ENCODE measurements at regions not wholly inside any gene's neighbourhood (a gene's known extent, or its start where the extent isn't known, plus 50 kb on each side); places are given as distances from the start of the nearest gene placed in this dataset.

GRCh38 chr5:67344870-67345269 is 148.3 kb upstream of the CD180 start:
- TF ChIP-seq CTCF (IDR thresholded peaks at IDR 0.05; ENCODE audit: insufficient read depth, low read depth, low read length) (no peak), EZH2 (IDR thresholded peaks at IDR 0.05; ENCODE audit: insufficient read depth, low read length) (no peak)

Data from astrocyte (in vitro differentiated cells and primary cell).